Prostate gland (tissue), 2 donors: ENCODE measurements at regions not wholly inside any gene's neighbourhood (a gene's known extent, or its start where the extent isn't known, plus 50 kb on each side); places are given as distances from the start of the nearest gene placed in this dataset.

ENCODE experiments used
- DNase-seq: peaks from one replicate; pipeline ENCODE4 v3.0.0-alpha.2; 2019; ENCODE audit warnings: low spot score
- H3K27ac ChIP-seq, 2 donors: fragments of 200-600 bp; sonication (generic); 2 replicates each; pipeline ENCODE4 v1.5.1; 2017 to 2019
- H3K27me3 ChIP-seq: fragments of 200-600 bp; sonication (generic); replicated peaks from 2 replicates; pipeline ENCODE4 v1.5.1; 2019; ENCODE audit not compliant: insufficient read depth
- H3K36me3 ChIP-seq, 2 donors: fragments of 200-600 bp; sonication (generic); 1 replicate in 1 of 2; 2 replicates in 1 of 2; pipeline versions ENCODE4 v1.5.1 to v1.8.1; 2017 to 2019
- H3K4me1 ChIP-seq: fragments of 200-600 bp; sonication (generic); replicated peaks from 2 replicates; pipeline ENCODE4 v1.5.1; 2019
- H3K4me3 ChIP-seq, 2 donors: fragments of 200-600 bp; sonication (generic); 2 replicates each; pipeline ENCODE4 v1.5.1; 2017 to 2019
- H3K9me3 ChIP-seq: fragments of 200-600 bp; sonication (generic); 2 replicates; pipeline ENCODE4 v1.5.1; 2017
- POLR2A ChIP-seq: fragments of 450-650 bp; IDR thresholded peaks from one replicate; pipeline ENCODE4 v1.6.1; 2016; ENCODE audit warnings: antibody characterized with exemption, mild to moderate bottlenecking
- POLR2AphosphoS5 ChIP-seq: sonication (generic); formaldehyde crosslinking; IDR thresholded peaks from one replicate; pipeline ENCODE4 v1.6.1; 2017; ENCODE audit warnings: antibody characterized with exemption
- WGBS: methylation state at CpG from one replicate; pipeline ENCODE4 v1.1.5; 2018; 5-methylcytosine and 5-hydroxymethylcytosine counted together
- intact Hi-C: fragments of 100-400 bp; cut with DNase I; formaldehyde crosslinking; loops from one replicate; pipeline ENCODE4 v1.14.2; 2022
- TF ChIP-seq, protein P1 (sequence below), 4 experiments: fragments of 200-600 bp in 2 of 4; fragments of 450-650 bp in 2 of 4; sonication (generic) in 2 of 4; IDR thresholded peaks; 1 replicate in 3 of 4; 2 replicates in 1 of 4; pipeline ENCODE4 v1.5.1; 2016 to 2019; ENCODE audit warnings: antibody characterized with exemption in 4 of 4, mild to moderate bottlenecking in 2 of 4, moderate library complexity in 2 of 4

DNA sequence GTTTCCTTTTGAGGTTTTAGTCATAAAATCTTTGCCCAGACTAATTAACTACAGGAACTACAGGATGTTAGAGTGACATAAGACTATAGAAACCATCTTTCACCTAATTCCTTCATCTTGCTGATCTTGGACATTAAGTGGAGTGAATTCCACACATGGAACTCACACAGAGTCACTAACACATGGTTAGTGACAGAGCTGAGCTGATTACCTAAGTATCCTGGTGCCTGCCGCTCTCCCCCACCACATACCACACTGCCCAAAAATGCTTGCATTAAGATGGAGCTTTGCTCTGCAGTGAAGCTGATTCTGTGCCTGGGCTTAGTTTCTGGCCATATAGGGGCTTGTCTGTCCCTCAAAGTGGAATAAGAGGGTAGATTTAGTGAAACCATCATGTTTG is 332.9 kb upstream of the NT5C1B start:
- TF ChIP-seq POLR2AphosphoS5 = no peak
- TF ChIP-seq POLR2A = no peak
- TF ChIP-seq, protein P1, sequence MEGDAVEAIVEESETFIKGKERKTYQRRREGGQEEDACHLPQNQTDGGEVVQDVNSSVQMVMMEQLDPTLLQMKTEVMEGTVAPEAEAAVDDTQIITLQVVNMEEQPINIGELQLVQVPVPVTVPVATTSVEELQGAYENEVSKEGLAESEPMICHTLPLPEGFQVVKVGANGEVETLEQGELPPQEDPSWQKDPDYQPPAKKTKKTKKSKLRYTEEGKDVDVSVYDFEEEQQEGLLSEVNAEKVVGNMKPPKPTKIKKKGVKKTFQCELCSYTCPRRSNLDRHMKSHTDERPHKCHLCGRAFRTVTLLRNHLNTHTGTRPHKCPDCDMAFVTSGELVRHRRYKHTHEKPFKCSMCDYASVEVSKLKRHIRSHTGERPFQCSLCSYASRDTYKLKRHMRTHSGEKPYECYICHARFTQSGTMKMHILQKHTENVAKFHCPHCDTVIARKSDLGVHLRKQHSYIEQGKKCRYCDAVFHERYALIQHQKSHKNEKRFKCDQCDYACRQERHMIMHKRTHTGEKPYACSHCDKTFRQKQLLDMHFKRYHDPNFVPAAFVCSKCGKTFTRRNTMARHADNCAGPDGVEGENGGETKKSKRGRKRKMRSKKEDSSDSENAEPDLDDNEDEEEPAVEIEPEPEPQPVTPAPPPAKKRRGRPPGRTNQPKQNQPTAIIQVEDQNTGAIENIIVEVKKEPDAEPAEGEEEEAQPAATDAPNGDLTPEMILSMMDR (IDR thresholded peaks at IDR 0.05) = no peak
- Histone ChIP-seq H3K4me1 (no peaks in the 10 kb centered on the region), H3K27me3 (no peaks in the 10 kb centered on the region), H3K4me3 (no peak overlapping the region), H3K27ac (no peak overlapping the region), H3K9me3 (no peaks in the 10 kb centered on the region), H3K36me3 (no peaks in the 10 kb centered on the region)
- DNase-seq = no peak
- 96% methylated on average over 1 of the region's 1 CpG for WGBS
- intact Hi-C loops = no loop called here

DNA sequence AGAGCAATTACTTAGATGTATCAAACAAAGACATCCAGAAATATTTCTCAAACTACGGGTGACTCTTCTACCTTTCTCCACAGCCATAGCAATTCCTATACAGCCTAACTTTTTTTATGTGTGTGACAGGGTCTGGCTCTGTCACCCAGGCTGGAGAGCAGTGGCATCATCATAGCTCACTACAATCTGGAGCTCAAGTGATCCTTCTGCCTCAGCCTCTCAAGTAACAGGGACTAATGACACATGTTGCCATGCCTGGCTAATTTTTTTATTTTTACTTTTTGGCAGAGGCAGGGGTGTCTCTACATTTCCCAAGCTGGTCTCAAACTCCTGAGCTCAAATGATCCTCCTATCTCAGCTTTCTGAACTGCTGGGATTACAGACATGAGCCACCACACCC is 328.9 kb upstream of the NT5C1B start:
- H3K9me3 ChIP-seq = no peaks in the 10 kb centered on the region
- 47% methylated on average over 1 of the region's 1 CpG for WGBS
- no peaks in the 10 kb centered on the region for H3K4me1 ChIP-seq
- TF ChIP-seq POLR2AphosphoS5 = no peak
- TF ChIP-seq, protein P1 (IDR thresholded peaks at IDR 0.05) = no peak
- TF ChIP-seq POLR2A = no peak
- H3K36me3 ChIP-seq = no peaks in the 10 kb centered on the region
- H3K27ac ChIP-seq = no peak overlapping the region
- DNase-seq = no peak
- no peaks in the 10 kb centered on the region for H3K27me3 ChIP-seq
- intact Hi-C loops = no loop called here
- H3K4me3 ChIP-seq = no peak overlapping the region

DNA sequence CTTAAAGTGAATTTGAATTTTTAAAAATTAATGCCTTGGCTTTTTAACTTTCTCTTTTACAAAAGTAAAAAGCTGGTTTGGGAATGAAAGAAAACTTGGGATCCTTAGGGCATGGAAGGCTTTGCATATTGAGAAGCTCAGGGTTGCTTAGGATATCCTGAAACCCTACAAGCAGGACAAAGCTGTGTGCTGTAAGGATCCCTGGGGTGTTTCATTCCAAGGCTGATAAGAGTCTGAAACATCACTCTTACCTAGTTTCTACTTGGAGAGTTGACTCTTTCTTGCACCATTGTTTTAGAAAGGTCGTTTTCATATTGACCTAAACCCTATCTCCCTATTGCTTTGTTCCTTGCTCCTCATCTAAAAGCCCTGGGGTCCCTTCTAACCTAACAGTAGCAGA is 325.9 kb upstream of the NT5C1B start:
- Histone ChIP-seq H3K4me3 (no peak overlapping the region), H3K27me3 (no peaks in the 10 kb centered on the region), H3K27ac (no peak overlapping the region), H3K36me3 (no peaks in the 10 kb centered on the region), H3K9me3 (no peaks in the 10 kb centered on the region), H3K4me1 (no peaks in the 10 kb centered on the region)
- intact Hi-C loops = no loop called here
- DNase-seq = no peak
- WGBS = 76% methylated on average over 1 of the region's 1 CpG
- TF ChIP-seq POLR2AphosphoS5 (no peak), POLR2A (no peak)
- TF ChIP-seq, protein P1 (IDR thresholded peaks at IDR 0.05) = no peak

DNA sequence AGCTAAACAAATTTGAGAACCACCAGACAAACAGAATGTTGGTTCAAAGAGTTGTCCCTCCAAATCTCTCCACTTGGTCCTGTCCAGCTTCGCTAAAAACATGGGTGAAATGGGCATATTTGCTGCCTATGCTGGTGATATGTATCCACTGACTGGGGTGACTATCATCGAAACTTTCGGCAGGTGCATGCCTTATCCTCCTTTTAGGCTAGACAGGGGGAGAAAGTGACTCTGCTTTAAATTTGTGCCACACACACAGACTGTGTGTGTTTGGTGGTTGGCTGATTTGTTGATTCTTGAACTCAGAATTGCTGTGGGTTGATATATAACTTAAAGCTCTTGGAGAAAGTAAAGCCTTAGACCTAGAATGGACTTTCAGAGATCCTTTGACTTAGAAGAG is 324.1 kb upstream of the NT5C1B start:
- intact Hi-C loops = no loop called here
- Histone ChIP-seq H3K4me1 (no peaks in the 10 kb centered on the region), H3K27me3 (no peaks in the 10 kb centered on the region), H3K27ac (no peak overlapping the region), H3K9me3 (no peaks in the 10 kb centered on the region), H3K4me3 (no peak overlapping the region), H3K36me3 (no peaks in the 10 kb centered on the region)
- TF ChIP-seq POLR2AphosphoS5 = no peak
- no peak for TF ChIP-seq POLR2A
- TF ChIP-seq, protein P1 (IDR thresholded peaks at IDR 0.05) = no peak
- WGBS = 98% methylated on average over 3 of the region's 3 CpGs
- DNase-seq = no peak

DNA sequence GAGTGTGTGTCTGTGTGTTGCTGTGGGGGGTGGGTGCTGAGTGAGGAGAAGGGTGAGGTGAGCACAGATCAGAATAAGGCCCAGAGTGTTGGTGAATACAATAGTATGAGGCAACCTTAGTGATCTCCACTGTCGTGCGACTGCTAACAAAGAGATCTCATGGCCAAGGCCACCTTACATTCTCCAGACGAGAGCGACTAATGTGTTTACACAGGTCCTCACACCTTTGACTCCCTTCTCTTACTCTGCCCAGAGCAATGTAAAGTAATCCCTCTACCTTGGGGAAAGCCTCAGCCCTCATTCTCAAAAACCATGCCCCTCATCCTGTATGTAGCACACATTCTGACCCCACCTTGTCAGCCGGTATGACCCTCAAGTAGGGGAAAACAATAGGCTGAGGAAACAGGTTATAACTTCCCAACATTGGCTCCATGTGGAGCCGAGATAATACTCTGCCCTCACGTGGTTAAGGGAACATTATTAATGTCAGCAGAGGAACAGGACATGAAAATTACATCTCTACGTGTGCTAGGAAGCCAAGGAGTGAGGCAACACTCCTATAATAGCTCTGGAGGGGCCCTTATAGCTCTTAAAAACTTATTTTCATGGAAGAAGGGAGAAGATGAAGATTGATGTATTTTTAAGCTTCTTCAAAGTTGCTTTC is 323.0 kb upstream of the NT5C1B start:
- Histone ChIP-seq H3K9me3 (no peaks in the 10 kb centered on the region), H3K4me3 (no peak overlapping the region), H3K36me3 (no peaks in the 10 kb centered on the region), H3K27me3 (no peaks in the 10 kb centered on the region), H3K4me1 (no peaks in the 10 kb centered on the region), H3K27ac (no peak overlapping the region)
- DNase-seq = no peak
- WGBS = 60% methylated on average over 8 of the region's 8 CpGs
- intact Hi-C loops = no loop called here
- no peak for TF ChIP-seq POLR2A
